ENCODE measurements at regions not wholly inside any gene's neighbourhood (a gene's known extent, or its start where the extent isn't known, plus 50 kb on each side); places are given as distances from the start of the nearest gene placed in this dataset.

- no peak for ATAC-seq
Observed at GRCh38 chr14:101508948-101509729, 52.2 kb upstream of the DIO3 start.

DNA sequence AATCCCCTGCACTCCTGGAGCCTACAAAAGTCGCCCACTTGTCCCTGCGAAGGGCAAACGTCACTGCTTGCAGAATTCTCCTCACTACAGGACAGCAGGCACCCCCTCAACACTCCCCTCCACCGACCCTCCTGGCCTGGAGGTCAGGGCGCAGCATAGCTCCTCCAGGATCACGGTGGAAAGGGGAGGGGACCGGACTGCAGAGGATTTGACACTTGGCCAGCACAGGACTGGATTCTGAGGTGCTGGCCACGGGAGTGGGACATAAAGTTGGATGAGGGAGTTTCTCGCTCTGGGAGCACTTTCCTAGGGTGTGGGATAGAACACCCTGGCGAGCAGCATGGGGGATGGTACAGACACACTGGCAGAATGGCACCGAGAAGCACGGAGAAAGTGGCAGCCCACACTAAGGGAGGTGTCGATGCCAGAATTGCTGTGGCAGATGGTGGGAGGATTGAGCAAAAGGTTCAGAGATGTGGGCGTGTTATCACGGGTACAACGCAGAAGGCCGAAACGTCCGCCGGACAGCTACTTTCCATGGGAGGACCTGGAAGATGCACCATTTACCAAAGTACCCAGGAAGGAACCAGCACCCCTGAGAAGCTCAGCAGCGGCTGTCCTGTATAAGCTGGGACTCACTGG is 51.4 kb upstream of the DIO3 start:
- no peak for ATAC-seq

DNA sequence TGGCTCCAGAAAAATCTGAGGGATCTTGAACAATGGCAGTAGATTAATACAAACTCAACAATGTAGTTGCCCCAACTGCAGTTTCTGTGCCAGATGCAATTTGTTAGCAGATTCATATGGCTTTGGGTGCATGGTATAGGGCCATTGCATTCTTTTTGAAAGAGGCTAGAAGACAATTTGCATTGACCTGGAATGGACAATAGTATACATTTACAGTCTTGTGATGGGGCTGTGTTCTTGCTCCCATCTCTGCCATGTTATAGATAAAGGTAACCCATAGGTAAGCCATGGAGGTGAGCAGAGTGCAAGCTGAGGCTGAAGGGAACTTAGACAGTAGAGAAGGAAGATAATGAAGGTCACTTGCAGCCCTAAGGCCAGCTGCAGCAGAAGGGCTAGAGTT is 50.1 kb upstream of the DIO3 start:
- ATAC-seq: no peak

Data from esophagus mucosa (tissue), 1 donor.